HG03457 (cell line): ENCODE measurements at regions not wholly inside any gene's neighbourhood (a gene's known extent, or its start where the extent isn't known, plus 50 kb on each side); places are given as distances from the start of the nearest gene placed in this dataset.
"Not testable (repeated sequence)": the region's sequence is repeated elsewhere in the genome, so short reads cannot be mapped to it uniquely, and the experiment has no call there.

Source experiments
- ATAC-seq: cut with Tn5 transposase; IDR thresholded peaks from one replicate; pipeline ENCODE4 v1.9.1; 2021; ENCODE audit warnings: moderate number of reproducible peaks; ENCODE audit not compliant: unreplicated experiment

GRCh38 chr11:23903044-23903704 is 593.7 kb upstream of the LUZP2 start:
- no peak for ATAC-seq

GRCh38 chr11:23919455-23919854 is 577.4 kb upstream of the LUZP2 start:
- ATAC-seq = no peak

GRCh38 chr11:23923357-23923756 is 573.5 kb upstream of the LUZP2 start:
- ATAC-seq = no peak

- no peak for ATAC-seq
These were observed 572.6 kb upstream of the LUZP2 start for GRCh38 chr11:23924226-23924625.

- no peak for ATAC-seq
These were observed 565.4 kb upstream of the LUZP2 start for GRCh38 chr11:23931443-23931842.

- ATAC-seq = no peak
These were observed 564.4 kb upstream of the LUZP2 start for GRCh38 chr11:23932485-23932898.

GRCh38 chr11:23933721-23934120 is 563.1 kb upstream of the LUZP2 start:
- no peak for ATAC-seq

- ATAC-seq = not testable (repeated sequence)
These were observed 562.1 kb upstream of the LUZP2 start for GRCh38 chr11:23934671-23935270.

GRCh38 chr11:23942117-23942815 is 554.6 kb upstream of the LUZP2 start:
- ATAC-seq = not testable (repeated sequence)

GRCh38 chr11:23944923-23945322 is 551.9 kb upstream of the LUZP2 start:
- no peak for ATAC-seq

GRCh38 chr11:23947883-23948282 is 549.0 kb upstream of the LUZP2 start:
- ATAC-seq = no peak

- no peak for ATAC-seq
These were observed 548.0 kb upstream of the LUZP2 start for GRCh38 chr11:23948851-23949250.

GRCh38 chr11:23953951-23954710 is 542.7 kb upstream of the LUZP2 start:
- no peak for ATAC-seq

GRCh38 chr11:23954730-23955129 is 542.1 kb upstream of the LUZP2 start:
- ATAC-seq = no peak

GRCh38 chr11:23956586-23956985 is 540.3 kb upstream of the LUZP2 start:
- ATAC-seq = no peak

GRCh38 chr11:23957314-23957713 is 539.5 kb upstream of the LUZP2 start:
- ATAC-seq = no peak

- no peak for ATAC-seq
These were observed 537.4 kb upstream of the LUZP2 start for GRCh38 chr11:23959462-23959861.

- ATAC-seq = no peak
These were observed 535.1 kb upstream of the LUZP2 start for GRCh38 chr11:23961503-23962338.

- ATAC-seq = no peak
These were observed 523.6 kb upstream of the LUZP2 start for GRCh38 chr11:23973244-23973643.

- no peak for ATAC-seq
These were observed 522.8 kb upstream of the LUZP2 start for GRCh38 chr11:23974051-23974450.

GRCh38 chr11:23974601-23975000 is 522.3 kb upstream of the LUZP2 start:
- ATAC-seq = no peak
